DND-41 (cell line): ENCODE measurements at regions not wholly inside any gene's neighbourhood (a gene's known extent, or its start where the extent isn't known, plus 50 kb on each side); places are given as distances from the start of the nearest gene placed in this dataset.

Experiments
- ATAC-seq: fragments of 200-7000 bp; cut with Tn5 transposase; 3 replicates; pipeline ENCODE4 v1.9.1; 2021; ENCODE audit warnings: low read depth; ENCODE audit not compliant: insufficient read depth
- DNase-seq: peaks from one replicate; pipeline ENCODE4 v3.0.0-alpha.2; 2020
- H2AFZ ChIP-seq: 2 replicates; pipeline ENCODE4 v1.6.0; 2012; ENCODE audit warnings: low read depth, low read length
- H3K27ac ChIP-seq: 2 replicates; pipeline ENCODE4 v1.5.1; 2012; ENCODE audit warnings: low read length, inconsistent platforms
- H3K27me3 ChIP-seq: fragments of 200-600 bp; sonication (generic); 2 replicates; pipeline ENCODE4 v1.6.0; 2012; ENCODE audit warnings: low read length, mild to moderate bottlenecking, inconsistent platforms; ENCODE audit not compliant: insufficient read depth, poor library complexity
- H3K36me3 ChIP-seq: 2 replicates; pipeline ENCODE4 v1.5.1; 2012; ENCODE audit warnings: low read length, inconsistent platforms; ENCODE audit not compliant: insufficient read depth
- H3K4me1 ChIP-seq: 2 replicates; pipeline ENCODE4 v1.5.1; 2012; ENCODE audit warnings: mild to moderate bottlenecking, low read length; ENCODE audit not compliant: insufficient read depth
- H3K4me2 ChIP-seq: 2 replicates; pipeline ENCODE4 v1.6.0; 2012; ENCODE audit warnings: mild to moderate bottlenecking, moderate library complexity, low read length, inconsistent platforms; ENCODE audit not compliant: insufficient read depth
- H3K4me3 ChIP-seq, 2 experiments: fragments of 200-600 bp in 1 of 2; shearing (Covaris generic) in 1 of 2; 2 replicates each; pipeline ENCODE4 v1.5.1; 2012 to 2016; ENCODE audit warnings: inconsistent platforms in 2 of 2, low read length in 2 of 2, mild to moderate bottlenecking in 2 of 2, low read depth in 1 of 2, moderate library complexity in 1 of 2
- H3K79me2 ChIP-seq: 2 replicates; pipeline ENCODE4 v1.6.0; 2012; ENCODE audit warnings: low read length, inconsistent platforms; ENCODE audit not compliant: insufficient read depth
- H3K9ac ChIP-seq: 2 replicates; pipeline ENCODE4 v1.6.0; 2012; ENCODE audit warnings: low read depth, mild to moderate bottlenecking, inconsistent platforms, low read length, moderate library complexity
- H3K9me3 ChIP-seq: 2 replicates; pipeline ENCODE4 v1.5.1; 2012; ENCODE audit warnings: low read length, moderate library complexity, mild to moderate bottlenecking, inconsistent platforms; ENCODE audit not compliant: insufficient read depth, severe bottlenecking
- H4K20me1 ChIP-seq: 2 replicates; pipeline ENCODE4 v1.6.0; 2012; ENCODE audit warnings: low read length; ENCODE audit not compliant: insufficient read depth
- EZH2 ChIP-seq: IDR thresholded peaks from 3 replicates; pipeline ENCODE4 v1.6.1; 2012; ENCODE audit warnings: borderline replicate concordance, low read depth, mild to moderate bottlenecking, moderate library complexity, low read length, inconsistent platforms; ENCODE audit not compliant: severe bottlenecking
- TF ChIP-seq, protein P1 (sequence below): IDR thresholded peaks from 2 replicates; pipeline ENCODE4 v1.5.1; 2012; ENCODE audit warnings: borderline replicate concordance, low read length, moderate library complexity, mild to moderate bottlenecking; ENCODE audit not compliant: poor library complexity, severe bottlenecking; ENCODE audit errors: extremely low read depth

DNA sequence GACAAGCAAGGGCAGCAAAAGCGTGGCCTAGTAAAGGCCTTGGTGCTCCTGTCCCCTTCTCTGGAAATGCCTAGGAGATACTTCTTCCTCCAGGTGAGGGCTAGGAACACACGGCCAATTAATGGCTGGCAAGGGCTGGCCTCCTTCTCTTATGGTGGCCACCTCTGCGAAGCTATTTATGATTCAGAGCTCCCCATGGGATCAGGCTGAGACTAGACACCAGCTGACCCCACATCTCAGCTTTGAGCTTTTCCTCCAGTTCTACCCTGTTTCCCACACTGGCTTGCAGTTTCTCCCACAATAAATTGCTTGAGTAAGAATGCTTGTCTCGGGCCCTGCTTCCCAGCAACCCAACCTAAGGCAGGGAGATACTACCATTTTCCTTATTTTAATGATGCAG is 53.7 kb downstream of the CAMK2N1 start:
- Histone ChIP-seq H3K4me3 (no peak overlapping the region), H3K4me2 (no peak overlapping the region), H3K27me3 (peaks cover 4% of the 10 kb centered on the region), H3K9me3 (no peaks in the 10 kb centered on the region), H3K36me3 (no peaks in the 10 kb centered on the region), H2AFZ (no peak overlapping the region), H3K9ac (no peak overlapping the region), H4K20me1 (peaks cover 7% of the 10 kb centered on the region), H3K4me1 (no peaks in the 10 kb centered on the region), H3K27ac (no peak overlapping the region), H3K79me2 (no peaks in the 10 kb centered on the region)
- TF ChIP-seq, protein P1, sequence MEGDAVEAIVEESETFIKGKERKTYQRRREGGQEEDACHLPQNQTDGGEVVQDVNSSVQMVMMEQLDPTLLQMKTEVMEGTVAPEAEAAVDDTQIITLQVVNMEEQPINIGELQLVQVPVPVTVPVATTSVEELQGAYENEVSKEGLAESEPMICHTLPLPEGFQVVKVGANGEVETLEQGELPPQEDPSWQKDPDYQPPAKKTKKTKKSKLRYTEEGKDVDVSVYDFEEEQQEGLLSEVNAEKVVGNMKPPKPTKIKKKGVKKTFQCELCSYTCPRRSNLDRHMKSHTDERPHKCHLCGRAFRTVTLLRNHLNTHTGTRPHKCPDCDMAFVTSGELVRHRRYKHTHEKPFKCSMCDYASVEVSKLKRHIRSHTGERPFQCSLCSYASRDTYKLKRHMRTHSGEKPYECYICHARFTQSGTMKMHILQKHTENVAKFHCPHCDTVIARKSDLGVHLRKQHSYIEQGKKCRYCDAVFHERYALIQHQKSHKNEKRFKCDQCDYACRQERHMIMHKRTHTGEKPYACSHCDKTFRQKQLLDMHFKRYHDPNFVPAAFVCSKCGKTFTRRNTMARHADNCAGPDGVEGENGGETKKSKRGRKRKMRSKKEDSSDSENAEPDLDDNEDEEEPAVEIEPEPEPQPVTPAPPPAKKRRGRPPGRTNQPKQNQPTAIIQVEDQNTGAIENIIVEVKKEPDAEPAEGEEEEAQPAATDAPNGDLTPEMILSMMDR = no peak
- no peak for TF ChIP-seq EZH2
- DNase-seq = no peak
- no peak for ATAC-seq

DNA sequence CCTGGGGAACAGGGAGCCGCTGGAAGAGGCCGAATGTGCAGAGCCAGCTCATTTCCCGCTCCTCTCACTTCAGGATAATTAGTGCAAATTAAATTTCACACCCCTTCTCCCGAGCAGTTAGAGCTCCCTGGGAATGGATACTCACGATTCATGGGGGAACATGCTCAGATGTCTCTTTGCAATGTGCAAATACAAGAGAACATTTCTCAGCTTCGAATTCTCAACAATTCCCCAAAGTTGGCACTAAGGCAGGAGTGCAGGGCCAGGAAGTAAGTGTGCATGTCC is 54.9 kb downstream of the CAMK2N1 start:
- Histone ChIP-seq H4K20me1 (peaks cover 7% of the 10 kb centered on the region), H3K9me3 (no peaks in the 10 kb centered on the region), H3K9ac (no peak overlapping the region), H3K4me2 (no peak overlapping the region), H3K36me3 (no peaks in the 10 kb centered on the region), H3K27ac (no peak overlapping the region), H2AFZ (no peak overlapping the region), H3K79me2 (no peaks in the 10 kb centered on the region), H3K27me3 (peaks cover 4% of the 10 kb centered on the region), H3K4me1 (no peaks in the 10 kb centered on the region), H3K4me3 (no peak overlapping the region)
- ATAC-seq (no peak), DNase-seq (no peak)
- TF ChIP-seq, protein P1 = no peak
- no peak for TF ChIP-seq EZH2

DNA sequence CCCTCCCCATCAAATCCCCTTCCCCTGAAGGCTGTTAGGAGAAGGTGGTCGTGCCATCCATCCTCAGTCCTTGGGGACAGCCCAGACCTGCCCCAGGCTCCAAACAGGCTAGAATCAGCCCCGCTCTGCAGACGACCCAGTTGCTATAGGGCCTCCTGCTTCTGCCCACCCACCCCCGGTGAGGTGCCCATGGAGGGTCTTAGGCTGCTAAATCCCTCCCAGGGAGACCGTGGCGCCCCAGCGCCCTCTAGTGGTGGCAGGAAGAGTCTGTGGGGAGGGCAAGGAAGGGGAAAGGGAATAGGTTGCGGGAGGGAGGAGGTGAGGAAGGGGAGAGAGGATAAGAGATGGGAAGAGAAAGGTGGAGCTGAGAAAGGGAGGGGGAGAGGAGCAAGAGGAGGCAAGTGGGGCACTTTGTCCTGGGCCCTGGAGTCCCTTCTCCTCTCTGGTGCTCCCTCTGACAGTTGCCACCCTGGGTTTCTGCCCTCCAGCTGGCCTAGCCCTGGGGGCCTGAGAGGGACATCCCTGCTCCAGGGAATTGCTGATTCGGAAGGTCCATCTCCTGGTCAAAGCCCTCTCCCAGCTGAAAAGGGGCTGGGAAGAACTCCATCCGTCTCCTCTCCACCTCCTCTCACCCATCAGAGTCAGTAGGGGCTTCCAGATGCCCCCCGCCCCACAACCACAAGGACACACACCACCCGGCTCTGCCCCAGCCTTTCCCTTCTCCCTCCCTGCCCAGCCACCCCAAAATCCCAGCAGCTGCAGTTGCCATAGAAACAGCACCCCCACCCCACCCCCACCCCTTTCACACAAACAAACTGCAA is 55.4 kb downstream of the CAMK2N1 start:
- TF ChIP-seq, protein P1 = peak; percentile 91
- TF ChIP-seq EZH2 = no peak
- ATAC-seq = peak; percentile 57; the same call in 2 of the 3 replicates
- no peak overlapping the region for H2AFZ ChIP-seq

DNA sequence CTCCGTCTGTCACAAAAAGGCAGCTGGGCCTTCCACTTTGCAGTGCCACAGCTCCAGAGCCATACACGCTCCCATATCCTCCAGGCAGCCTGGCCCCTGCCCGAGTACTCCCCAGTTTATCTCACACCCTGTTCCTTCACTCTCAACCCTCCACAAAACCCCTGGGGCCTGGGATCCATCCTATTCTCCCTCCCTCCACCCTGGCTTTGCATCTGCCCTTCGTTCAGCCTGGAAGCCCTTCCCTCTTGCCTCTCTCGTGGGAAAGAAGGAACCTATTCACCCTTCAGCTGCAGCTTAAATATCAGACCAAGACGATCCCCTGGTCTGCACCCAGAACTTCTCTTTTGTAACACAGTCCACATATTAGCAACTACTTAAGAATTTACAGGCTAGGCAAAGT is 56.7 kb downstream of the CAMK2N1 start:
- Histone ChIP-seq H3K9ac (no peak overlapping the region), H3K9me3 (no peaks in the 10 kb centered on the region), H3K27me3 (peaks cover 4% of the 10 kb centered on the region), H3K36me3 (no peaks in the 10 kb centered on the region), H3K27ac (no peak overlapping the region), H2AFZ (no peak overlapping the region), H4K20me1 (peaks cover 7% of the 10 kb centered on the region), H3K4me1 (no peaks in the 10 kb centered on the region), H3K4me3 (no peak overlapping the region), H3K79me2 (no peaks in the 10 kb centered on the region), H3K4me2 (no peak overlapping the region)
- DNase-seq (no peak), ATAC-seq (no peak)
- TF ChIP-seq, protein P1 = no peak
- TF ChIP-seq EZH2 = no peak

More for the DNA sequence above, 55.4 kb downstream of the CAMK2N1 start:
- Histone ChIP-seq H3K9ac (no peak overlapping the region), H3K4me3 (no peak overlapping the region), H3K27ac (no peak overlapping the region), H3K9me3 (no peaks in the 10 kb centered on the region), H3K79me2 (no peaks in the 10 kb centered on the region), H4K20me1 (peaks cover 7% of the 10 kb centered on the region), H3K36me3 (no peaks in the 10 kb centered on the region), H3K27me3 (peaks cover 4% of the 10 kb centered on the region), H3K4me1 (no peaks in the 10 kb centered on the region), H3K4me2 (no peak overlapping the region)
- DNase-seq = peak; percentile 45
